HEK293 (cell line): ENCODE measurements at regions not wholly inside any gene's neighbourhood (a gene's known extent, or its start where the extent isn't known, plus 50 kb on each side); places are given as distances from the start of the nearest gene placed in this dataset.

Experiments
- CTCF ChIA-PET: fragments of 350-600 bp; formaldehyde crosslinking; extraction: SDS; loops from one replicate; lab custom pipeline; 2021; ENCODE audit warnings: antibody characterized with exemption; lab: Yijun Ruan, JAX
- POLR2A ChIA-PET: fragments of 300-600 bp; formaldehyde crosslinking; extraction: SDS; loops from one replicate; lab custom pipeline; 2020; ENCODE audit warnings: antibody characterized with exemption, inconsistent platforms; lab: Yijun Ruan, JAX
- H3K27ac ChIP-seq: fragments of 200-500 bp; sonication (Bioruptor generic); 2 replicates; pipeline ENCODE4 v1.5.1; 2014; ENCODE audit warnings: low read depth, low read length, control low read depth, inconsistent platforms; ENCODE audit errors: extremely low read depth
- H3K36me3 ChIP-seq, 2 experiments: fragments of 200-500 bp in 1 of 2; sonication (Bioruptor generic) in 1 of 2; 1 replicate in 1 of 2; 2 replicates in 1 of 2; pipeline ENCODE4 v1.5.1; 2014 to 2017; ENCODE audit warnings: inconsistent platforms in 2 of 2, low read length in 2 of 2; ENCODE audit not compliant: control insufficient read depth in 2 of 2, insufficient read depth in 1 of 2
- H3K4me1 ChIP-seq: fragments of 200-500 bp; sonication (Bioruptor generic); 2 replicates; pipeline ENCODE4 v1.5.1; 2014; ENCODE audit warnings: mild to moderate bottlenecking, low read length, inconsistent platforms; ENCODE audit not compliant: control insufficient read depth, insufficient read depth
- H3K4me3 ChIP-seq: 2 replicates; pipeline ENCODE4 v1.5.1; 2011; ENCODE audit warnings: low read depth, mild to moderate bottlenecking, control low read depth, low read length, moderate library complexity
- H3K9me3 ChIP-seq: fragments of 200-500 bp; sonication (Bioruptor generic); 2 replicates; pipeline ENCODE4 v1.5.1; 2014; ENCODE audit warnings: low read depth, low read length, inconsistent platforms; ENCODE audit not compliant: control insufficient read depth, insufficient read depth
- GLI2 ChIP-seq: fragments of 450-650 bp; formaldehyde crosslinking; IDR thresholded peaks from 2 replicates; pipeline ENCODE4; 2017; ENCODE audit warnings: missing biosample characterization, missing genetic modification characterization, low read depth, borderline replicate concordance
- GLIS1 ChIP-seq: fragments of 450-650 bp; formaldehyde crosslinking; IDR thresholded peaks from 2 replicates; pipeline ENCODE4 v1.5.1; 2016; ENCODE audit warnings: missing biosample characterization, missing genetic modification characterization
- INSM2 ChIP-seq: fragments of 450-650 bp; formaldehyde crosslinking; IDR thresholded peaks from 2 replicates; pipeline ENCODE4 v1.5.1; 2016; ENCODE audit warnings: missing biosample characterization, missing genetic modification characterization
- PRDM1 ChIP-seq: fragments of 450-650 bp; formaldehyde crosslinking; IDR thresholded peaks from 2 replicates; pipeline ENCODE4; 2016; ENCODE audit warnings: missing biosample characterization, missing genetic modification characterization
- SETDB1 ChIP-seq: IDR thresholded peaks from one replicate; pipeline ENCODE4 v1.6.1; 2017; ENCODE audit warnings: mild to moderate bottlenecking, low read length, moderate library complexity, mixed read lengths; ENCODE audit not compliant: insufficient read length
- ZBTB7A ChIP-seq: fragments of 450-650 bp; formaldehyde crosslinking; IDR thresholded peaks from 2 replicates; pipeline ENCODE4 v1.5.1; 2016; ENCODE audit warnings: low read depth, missing biosample characterization, missing genetic modification characterization
- ZNF10 ChIP-seq: fragments of 450-650 bp; formaldehyde crosslinking; IDR thresholded peaks from 2 replicates; pipeline ENCODE4 v1.5.1; 2017; ENCODE audit warnings: missing biosample characterization, missing genetic modification characterization
- ZNF112 ChIP-seq: fragments of 450-650 bp; formaldehyde crosslinking; IDR thresholded peaks from 2 replicates; pipeline ENCODE4 v1.5.0; 2017; ENCODE audit warnings: missing biosample characterization, missing genetic modification characterization
- ZNF157 ChIP-seq: fragments of 450-650 bp; formaldehyde crosslinking; IDR thresholded peaks from 2 replicates; pipeline ENCODE4 v1.5.1; 2016; ENCODE audit warnings: missing biosample characterization, missing genetic modification characterization
- ZNF175 ChIP-seq: fragments of 450-650 bp; formaldehyde crosslinking; IDR thresholded peaks from 2 replicates; pipeline ENCODE4 v1.5.1; 2016; ENCODE audit warnings: missing biosample characterization, missing genetic modification characterization
- ZNF239 ChIP-seq: fragments of 450-650 bp; formaldehyde crosslinking; IDR thresholded peaks from 2 replicates; pipeline ENCODE4 v1.5.1; 2016; ENCODE audit warnings: missing biosample characterization, missing genetic modification characterization
- ZNF366 ChIP-seq: fragments of 450-650 bp; formaldehyde crosslinking; conservative IDR thresholded peaks from 2 replicates; pipeline ENCODE4 v1.5.1; 2016; ENCODE audit warnings: missing biosample characterization, missing genetic modification characterization
- ZNF48 ChIP-seq: fragments of 450-650 bp; formaldehyde crosslinking; IDR thresholded peaks from 2 replicates; pipeline ENCODE4 v1.5.1; 2016; ENCODE audit warnings: missing biosample characterization, missing genetic modification characterization
- ZNF548 ChIP-seq: fragments of 450-650 bp; formaldehyde crosslinking; IDR thresholded peaks from 2 replicates; pipeline ENCODE4 v1.5.1; 2016; ENCODE audit warnings: missing biosample characterization, missing genetic modification characterization
- ZNF621 ChIP-seq: fragments of 450-650 bp; formaldehyde crosslinking; IDR thresholded peaks from 2 replicates; pipeline ENCODE4 v1.5.1; 2017; ENCODE audit warnings: missing biosample characterization, missing genetic modification characterization
- ZNF624 ChIP-seq: fragments of 450-650 bp; formaldehyde crosslinking; IDR thresholded peaks from 2 replicates; pipeline ENCODE4 v1.5.1; 2017; ENCODE audit warnings: missing biosample characterization, missing genetic modification characterization
- ZNF654 ChIP-seq: fragments of 450-650 bp; formaldehyde crosslinking; IDR thresholded peaks from 2 replicates; pipeline ENCODE4 v1.5.1; 2016; ENCODE audit warnings: low read depth, missing biosample characterization, missing genetic modification characterization
- TF ChIP-seq, protein P1 (sequence below): fragments of 450-650 bp; formaldehyde crosslinking; IDR thresholded peaks from 2 replicates; pipeline ENCODE4 v1.5.1; 2016; ENCODE audit warnings: missing biosample characterization, missing genetic modification characterization, low read depth
- TF ChIP-seq, protein P2 (sequence below): fragments of 450-650 bp; formaldehyde crosslinking; IDR thresholded peaks from 2 replicates; pipeline ENCODE4 v1.5.1; 2017; ENCODE audit warnings: missing biosample characterization, mild to moderate bottlenecking, missing genetic modification characterization, moderate library complexity

- Histone ChIP-seq H3K4me3 (no peak overlapping the region), H3K4me1 (no peaks in the 10 kb centered on the region), H3K36me3 (no peaks in the 10 kb centered on the region), H3K9me3 (no peaks in the 10 kb centered on the region), H3K27ac (no peak overlapping the region)
- TF ChIP-seq GLIS1 (tag by site-specific recombination) = no peak
- TF ChIP-seq GLI2 = no peak
- TF ChIP-seq ZNF48 (tag by site-specific recombination) = no peak
- no peak for TF ChIP-seq ZBTB7A (tag by site-specific recombination)
- TF ChIP-seq, protein P1, sequence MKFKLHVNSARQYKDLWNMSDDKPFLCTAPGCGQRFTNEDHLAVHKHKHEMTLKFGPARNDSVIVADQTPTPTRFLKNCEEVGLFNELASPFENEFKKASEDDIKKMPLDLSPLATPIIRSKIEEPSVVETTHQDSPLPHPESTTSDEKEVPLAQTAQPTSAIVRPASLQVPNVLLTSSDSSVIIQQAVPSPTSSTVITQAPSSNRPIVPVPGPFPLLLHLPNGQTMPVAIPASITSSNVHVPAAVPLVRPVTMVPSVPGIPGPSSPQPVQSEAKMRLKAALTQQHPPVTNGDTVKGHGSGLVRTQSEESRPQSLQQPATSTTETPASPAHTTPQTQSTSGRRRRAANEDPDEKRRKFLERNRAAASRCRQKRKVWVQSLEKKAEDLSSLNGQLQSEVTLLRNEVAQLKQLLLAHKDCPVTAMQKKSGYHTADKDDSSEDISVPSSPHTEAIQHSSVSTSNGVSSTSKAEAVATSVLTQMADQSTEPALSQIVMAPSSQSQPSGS (tag by site-specific recombination) = no peak
- TF ChIP-seq, protein P2, sequence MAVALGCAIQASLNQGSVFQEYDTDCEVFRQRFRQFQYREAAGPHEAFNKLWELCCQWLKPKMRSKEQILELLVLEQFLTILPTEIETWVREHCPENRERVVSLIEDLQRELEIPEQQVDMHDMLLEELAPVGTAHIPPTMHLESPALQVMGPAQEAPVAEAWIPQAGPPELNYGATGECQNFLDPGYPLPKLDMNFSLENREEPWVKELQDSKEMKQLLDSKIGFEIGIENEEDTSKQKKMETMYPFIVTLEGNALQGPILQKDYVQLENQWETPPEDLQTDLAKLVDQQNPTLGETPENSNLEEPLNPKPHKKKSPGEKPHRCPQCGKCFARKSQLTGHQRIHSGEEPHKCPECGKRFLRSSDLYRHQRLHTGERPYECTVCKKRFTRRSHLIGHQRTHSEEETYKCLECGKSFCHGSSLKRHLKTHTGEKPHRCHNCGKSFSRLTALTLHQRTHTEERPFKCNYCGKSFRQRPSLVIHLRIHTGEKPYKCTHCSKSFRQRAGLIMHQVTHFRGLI = no peak
- no peak for TF ChIP-seq ZNF157
- TF ChIP-seq PRDM1 = peak; percentile 84
- TF ChIP-seq ZNF366 (tag by site-specific recombination) = peak; percentile 65
- TF ChIP-seq ZNF621 (tag by site-specific recombination) = 0 out of 2 replicates have a peak, but pooled peaks have one; percentile 45
- POLR2A ChIA-PET = no interaction called here
- CTCF ChIA-PET = interaction anchor here (0.6 to 0.9 kb wide), 4 partner anchors 21 to 577 kb away, joined by 3 to 4 read pairs (median 3); no protein-coding TSS in a partner anchor
Observed at GRCh38 chr13:111459803-111460547, 139.5 kb downstream of the TEX29 start.

GRCh38 chr13:111460548-111461444 lies 140.4 kb downstream of the TEX29 start:
- H3K36me3 ChIP-seq = no peaks in the 10 kb centered on the region
- no peak overlapping the region for H3K27ac ChIP-seq
- no peaks in the 10 kb centered on the region for H3K4me1 ChIP-seq
- H3K9me3 ChIP-seq = no peaks in the 10 kb centered on the region
- ChIA-PET POLR2A (no interaction called here), CTCF (interaction anchor here (0.6 to 0.9 kb wide), 6 partner anchors 22 to 1003 kb away, joined by 3 to 4 read pairs (median 3); no protein-coding TSS in a partner anchor)
- H3K4me3 ChIP-seq = no peak overlapping the region
- TF ChIP-seq ZNF624 (tag by site-specific recombination) (no peak), ZNF654 (peak; percentile 46; the same call in 1 of the 2 replicates)

DNA sequence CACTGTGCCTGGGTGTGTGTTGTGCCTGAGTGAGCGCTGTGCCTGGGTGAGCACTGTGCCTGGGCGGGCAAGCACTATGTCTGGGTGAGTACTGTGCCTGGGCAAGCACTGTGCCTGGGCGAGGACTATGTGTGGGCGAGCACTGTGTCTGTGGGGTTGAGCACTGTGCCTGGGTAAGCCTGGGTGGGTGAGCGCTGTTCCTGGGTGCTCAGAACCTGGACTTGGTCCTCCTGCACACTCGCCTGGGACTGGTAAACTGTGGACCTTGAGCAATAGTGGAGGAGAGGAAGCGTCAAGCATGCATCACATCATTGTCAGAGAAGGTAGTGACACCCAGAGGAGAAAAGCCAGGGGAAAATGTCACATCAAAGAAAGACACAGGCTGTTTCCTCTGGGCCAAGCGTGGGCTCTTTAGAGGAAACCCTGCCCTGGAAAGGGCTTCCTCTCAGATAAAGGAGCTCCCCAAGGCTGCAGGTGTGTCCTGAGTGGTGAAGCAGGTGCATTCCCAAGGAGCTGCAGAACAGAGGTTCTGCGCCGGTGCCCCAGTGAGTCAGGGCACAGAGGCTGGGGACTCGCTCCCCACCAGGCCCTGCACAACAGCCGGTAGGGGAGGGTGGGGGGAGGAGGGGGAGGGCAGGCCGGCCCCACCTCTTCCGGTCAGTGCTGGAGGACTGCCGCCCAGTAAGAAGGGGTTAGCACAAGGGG lies 141.2 kb downstream of the TEX29 start:
- H3K9me3 ChIP-seq = no peaks in the 10 kb centered on the region
- no peak overlapping the region for H3K4me3 ChIP-seq
- ChIA-PET POLR2A (no interaction called here), CTCF (interaction anchor here (0.6 kb wide), 1 partner anchor 12 kb away, joined by 3 read pairs; no protein-coding TSS in a partner anchor)
- H3K4me1 ChIP-seq = no peaks in the 10 kb centered on the region
- TF ChIP-seq PRDM1 (no peak), ZNF548 (tag by site-specific recombination) (no peak), SETDB1 (no peak), ZNF10 (no peak), ZNF175 (tag by site-specific recombination) (no peak), ZNF112 (tag by site-specific recombination) (no peak), ZNF239 (tag by site-specific recombination) (no peak), ZNF621 (tag by site-specific recombination) (no peak), INSM2 (no peak)
- no peaks in the 10 kb centered on the region for H3K36me3 ChIP-seq
- no peak overlapping the region for H3K27ac ChIP-seq
